GM12878 (cell line): ENCODE measurements at regions not wholly inside any gene's neighbourhood (a gene's known extent, or its start where the extent isn't known, plus 50 kb on each side); places are given as distances from the start of the nearest gene placed in this dataset.

Source experiments
- ATAC-seq: fragments of 200-7000 bp; cut with Tn5 transposase; 3 replicates; pipeline ENCODE4 v1.9.1; 2020; ENCODE audit warnings: mild to moderate bottlenecking, moderate library complexity
- BruUV-seq: library from RNA; stranded (reverse); fragments of 400-500 nt; replicated peaks from 2 replicates; lab custom pipeline; 2021; lab: Mats Ljungman, UMichigan
- CTCF ChIA-PET: fragments of 300-600 bp; sonication (Branson Sonifier 250); formaldehyde crosslinking; extraction: SDS; loops from one replicate; lab custom pipeline; 2021; ENCODE audit warnings: inconsistent platforms; lab: Yijun Ruan, JAX
- POLR2A ChIA-PET: fragments of 350-600 bp; formaldehyde crosslinking; extraction: SDS; loops from one replicate; lab custom pipeline; 2021; ENCODE audit warnings: inconsistent platforms; lab: Charles Lee
- RAD21 ChIA-PET: fragments of 300-600 bp; sonication (Branson Sonifier 250); formaldehyde crosslinking; loops from one replicate; lab custom pipeline; 2023; ENCODE audit warnings: antibody characterized with exemption; ENCODE audit not compliant: unreplicated experiment; lab: Charles Lee
- SMC1A ChIA-PET: fragments of 300-600 bp; sonication (Branson Sonifier 250); formaldehyde crosslinking; loops from one replicate; lab custom pipeline; 2023; ENCODE audit not compliant: unreplicated experiment, uncharacterized antibody; lab: Charles Lee
- DNase-seq: peaks from one replicate; pipeline ENCODE4 v3.0.0-alpha.2; 2011; ENCODE audit warnings: low read depth, low spot score
- FAIRE-seq: peaks from 3 replicates; lab custom pipeline; 2011; peaks lifted over from hg19 to GRCh38; lab: Jason Lieb, UNC
- H2AFZ ChIP-seq: 2 replicates; pipeline ENCODE4 v1.6.0; 2011; ENCODE audit warnings: low read depth, low read length, control low read depth; ENCODE audit not compliant: control insufficient read depth
- H3K27ac ChIP-seq: 2 replicates; pipeline ENCODE4 v1.5.1; 2011; ENCODE audit warnings: control low read depth; ENCODE audit not compliant: control insufficient read depth, insufficient read depth
- H3K27me3 ChIP-seq, 2 experiments: replicated peaks in 1 of 2; 2 replicates each; pipeline versions ENCODE4 v1.6.0 to v1.6.1; 2011; ENCODE audit warnings: low read length in 1 of 2; ENCODE audit not compliant: control insufficient read depth in 2 of 2, insufficient read depth in 2 of 2
- H3K36me3 ChIP-seq, 2 experiments: 2 replicates each; pipeline ENCODE4 v1.5.1; 2011; ENCODE audit warnings: low read length in 1 of 2; ENCODE audit not compliant: control insufficient read depth in 2 of 2, insufficient read depth in 2 of 2
- H3K4me1 ChIP-seq: 2 replicates; pipeline ENCODE4 v1.6.1; 2011; ENCODE audit warnings: mild to moderate bottlenecking, low read length, moderate library complexity, mixed read lengths; ENCODE audit not compliant: control insufficient read depth, insufficient read depth
- H3K4me2 ChIP-seq: 2 replicates; pipeline ENCODE4 v1.6.0; 2011; ENCODE audit warnings: control low read depth; ENCODE audit not compliant: control insufficient read depth, insufficient read depth
- H3K4me3 ChIP-seq: fragments of 200-600 bp; sonication (generic); 2 replicates; pipeline ENCODE4 v1.5.1; 2016
- H3K79me2 ChIP-seq: 2 replicates; pipeline ENCODE4 v1.6.0; 2011; ENCODE audit warnings: low read length; ENCODE audit not compliant: control insufficient read depth, insufficient read depth
- H3K9ac ChIP-seq: 2 replicates; pipeline ENCODE4 v1.8.0; 2011; ENCODE audit warnings: low read length, control low read depth, mixed read lengths; ENCODE audit not compliant: control insufficient read depth, insufficient read depth
- H3K9me3 ChIP-seq: replicated peaks from 3 replicates; pipeline ENCODE4 v1.5.1; 2011; ENCODE audit warnings: mild to moderate bottlenecking, low read length; ENCODE audit not compliant: control insufficient read depth, insufficient read depth
- H4K20me1 ChIP-seq: 2 replicates; pipeline ENCODE4 v1.6.0; 2011; ENCODE audit not compliant: control insufficient read depth, insufficient read depth
- BHLHE40 ChIP-seq, 2 experiments: fragments of 450-650 bp in 1 of 2; IDR thresholded peaks; 2 replicates each; pipeline ENCODE4 v1.6.1; 2011 to 2017; ENCODE audit warnings: low read depth in 2 of 2, borderline replicate concordance in 1 of 2, improper control_type of control experiment in 1 of 2, low read length in 1 of 2, mild to moderate bottlenecking in 1 of 2
- DPF2 ChIP-seq: fragments of 450-650 bp; IDR thresholded peaks from 2 replicates; pipeline ENCODE4 v1.6.1; 2017; ENCODE audit warnings: mild to moderate bottlenecking
- JUND ChIP-seq: IDR thresholded peaks from 2 replicates; pipeline ENCODE4 v1.6.1; 2012; ENCODE audit warnings: low read depth, mild to moderate bottlenecking, low read length, improper control_type of control experiment, moderate library complexity
- KLF5 ChIP-seq: fragments of 450-650 bp; IDR thresholded peaks from 2 replicates; pipeline ENCODE4 v1.6.1; 2014; ENCODE audit warnings: mild to moderate bottlenecking; ENCODE audit not compliant: partially characterized antibody
- MTA3 ChIP-seq: IDR thresholded peaks from 2 replicates; pipeline ENCODE4 v1.6.1; 2012; ENCODE audit warnings: low read length, inconsistent platforms, borderline replicate concordance
- MYC ChIP-seq: IDR thresholded peaks from 2 replicates; pipeline ENCODE4 v1.6.1; 2011; ENCODE audit warnings: mild to moderate bottlenecking, low read length, moderate library complexity, inconsistent platforms; ENCODE audit not compliant: insufficient read depth, insufficient replicate concordance, insufficient read length, severe bottlenecking
- NFXL1 ChIP-seq: fragments of 450-650 bp; IDR thresholded peaks from 2 replicates; pipeline ENCODE4 v1.6.1; 2017; ENCODE audit warnings: antibody characterized with exemption, mild to moderate bottlenecking, borderline replicate concordance
- NR2F1 ChIP-seq: fragments of 450-650 bp; conservative IDR thresholded peaks from 2 replicates; pipeline ENCODE4 v1.6.1; 2017; ENCODE audit warnings: mild to moderate bottlenecking
- WGBS: methylation state at CpG from one replicate; pipeline ENCODE4 v1.1.6; 2016; ENCODE audit warnings: low lambda C conversion rate; ENCODE audit not compliant: insufficient replicate concordance, insufficient coverage; ENCODE audit errors: missing lambda C conversion rate; 5-methylcytosine and 5-hydroxymethylcytosine counted together
- in situ Hi-C: fragments of 300-500 bp; cut with MboI; formaldehyde crosslinking; loops from 9 replicates; pipeline ENCODE4 v1.14.3; 2018; ENCODE audit warnings: mixed read lengths
- intact Hi-C: fragments of 100-400 bp; cut with micrococcal nuclease; formaldehyde crosslinking; loops from one replicate; pipeline ENCODE4 v1.14.2; 2022; ENCODE audit not compliant: unreplicated experiment
- TF ChIP-seq, protein P1 (sequence below), 3 experiments: IDR thresholded peaks in 2 of 3; conservative IDR thresholded peaks in 1 of 3; 2 replicates each; pipeline ENCODE4 v1.5.1; 2011; ENCODE audit warnings: low read depth in 3 of 3, low read length in 3 of 3, mild to moderate bottlenecking in 3 of 3, control low read depth in 2 of 3, moderate library complexity in 2 of 3, inconsistent platforms in 1 of 3, mixed read lengths in 1 of 3; ENCODE audit not compliant: control insufficient read depth in 2 of 3, insufficient read depth in 1 of 3; ENCODE audit errors: extremely low read depth in 1 of 3
- TF ChIP-seq, protein P2 (sequence below): fragments of 150-350 bp; IDR thresholded peaks from 2 replicates; pipeline ENCODE4 v1.6.1; 2014; ENCODE audit warnings: mild to moderate bottlenecking, low read depth, low read length

DNA sequence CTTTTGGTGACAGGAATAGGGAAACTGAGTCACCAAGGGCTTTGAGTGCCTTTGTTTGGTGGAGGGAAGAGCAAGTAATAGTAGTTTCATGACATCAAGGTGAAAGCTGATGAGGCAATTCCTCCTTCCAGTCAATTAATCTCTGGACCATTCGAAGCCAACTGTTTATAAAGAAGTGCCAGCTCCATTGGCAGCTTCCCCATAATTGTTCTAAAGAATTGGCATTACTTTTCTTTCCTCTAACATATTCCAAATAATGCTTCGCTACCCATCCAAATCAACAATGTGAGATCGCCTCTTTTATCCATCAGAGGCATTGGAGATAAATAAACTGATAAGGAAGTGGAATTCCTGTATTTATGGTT is 132.4 kb downstream of the NPR3 start:
- FAIRE-seq (no peak), ATAC-seq (no peak), DNase-seq (no peak)
- H3K27ac ChIP-seq, result no peak overlapping the region
- H3K79me2 ChIP-seq, result no peaks in the 10 kb centered on the region
- no peak overlapping the region for H2AFZ ChIP-seq
- WGBS, result 13% methylated on average over 3 of the region's 3 CpGs
- no peak overlapping the region for H3K9ac ChIP-seq
- intact Hi-C loops, result no loop called here
- TF ChIP-seq NR2F1 (no peak), NFXL1 (no peak), DPF2 (no peak), KLF5 (no peak), BHLHE40 (IDR thresholded peaks at IDR 0.05; ENCODE audit: borderline replicate concordance in 1 of 2, low read depth in 2 of 2, low read length in 1 of 2) (no peak), MYC (no peak), JUND (no peak), MTA3 (no peak)
- TF ChIP-seq, protein P1, sequence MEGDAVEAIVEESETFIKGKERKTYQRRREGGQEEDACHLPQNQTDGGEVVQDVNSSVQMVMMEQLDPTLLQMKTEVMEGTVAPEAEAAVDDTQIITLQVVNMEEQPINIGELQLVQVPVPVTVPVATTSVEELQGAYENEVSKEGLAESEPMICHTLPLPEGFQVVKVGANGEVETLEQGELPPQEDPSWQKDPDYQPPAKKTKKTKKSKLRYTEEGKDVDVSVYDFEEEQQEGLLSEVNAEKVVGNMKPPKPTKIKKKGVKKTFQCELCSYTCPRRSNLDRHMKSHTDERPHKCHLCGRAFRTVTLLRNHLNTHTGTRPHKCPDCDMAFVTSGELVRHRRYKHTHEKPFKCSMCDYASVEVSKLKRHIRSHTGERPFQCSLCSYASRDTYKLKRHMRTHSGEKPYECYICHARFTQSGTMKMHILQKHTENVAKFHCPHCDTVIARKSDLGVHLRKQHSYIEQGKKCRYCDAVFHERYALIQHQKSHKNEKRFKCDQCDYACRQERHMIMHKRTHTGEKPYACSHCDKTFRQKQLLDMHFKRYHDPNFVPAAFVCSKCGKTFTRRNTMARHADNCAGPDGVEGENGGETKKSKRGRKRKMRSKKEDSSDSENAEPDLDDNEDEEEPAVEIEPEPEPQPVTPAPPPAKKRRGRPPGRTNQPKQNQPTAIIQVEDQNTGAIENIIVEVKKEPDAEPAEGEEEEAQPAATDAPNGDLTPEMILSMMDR (IDR thresholded peaks at IDR 0.05 in 2 of 3, conservative IDR thresholded peaks at IDR 0.05 in 1 of 3; ENCODE audit: control insufficient read depth in 2 of 3, extremely low read depth in 1 of 3, insufficient read depth in 1 of 3, low read depth in 3 of 3, low read length in 3 of 3), result no peak
- TF ChIP-seq, protein P2, sequence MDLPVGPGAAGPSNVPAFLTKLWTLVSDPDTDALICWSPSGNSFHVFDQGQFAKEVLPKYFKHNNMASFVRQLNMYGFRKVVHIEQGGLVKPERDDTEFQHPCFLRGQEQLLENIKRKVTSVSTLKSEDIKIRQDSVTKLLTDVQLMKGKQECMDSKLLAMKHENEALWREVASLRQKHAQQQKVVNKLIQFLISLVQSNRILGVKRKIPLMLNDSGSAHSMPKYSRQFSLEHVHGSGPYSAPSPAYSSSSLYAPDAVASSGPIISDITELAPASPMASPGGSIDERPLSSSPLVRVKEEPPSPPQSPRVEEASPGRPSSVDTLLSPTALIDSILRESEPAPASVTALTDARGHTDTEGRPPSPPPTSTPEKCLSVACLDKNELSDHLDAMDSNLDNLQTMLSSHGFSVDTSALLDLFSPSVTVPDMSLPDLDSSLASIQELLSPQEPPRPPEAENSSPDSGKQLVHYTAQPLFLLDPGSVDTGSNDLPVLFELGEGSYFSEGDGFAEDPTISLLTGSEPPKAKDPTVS, result no peak
- RAD21 ChIA-PET, result no interaction called here
- CTCF ChIA-PET, result no interaction called here
- no peak overlapping the region for H3K4me2 ChIP-seq
- POLR2A ChIA-PET, result no interaction called here
- H3K9me3 ChIP-seq, result no peaks in the 10 kb centered on the region
- in situ Hi-C loops, result no loop called here
- BruUV-seq, result no TSS peak
- SMC1A ChIA-PET, result no interaction called here
- H3K4me3 ChIP-seq, result no peak overlapping the region
- no peaks in the 10 kb centered on the region for H3K4me1 ChIP-seq
- H3K27me3 ChIP-seq, result no peaks in the 10 kb centered on the region
- no peaks in the 10 kb centered on the region for H3K36me3 ChIP-seq
- H4K20me1 ChIP-seq, result no peaks in the 10 kb centered on the region
